SK-N-SH (cell line): ENCODE measurements at regions not wholly inside any gene's neighbourhood (a gene's known extent, or its start where the extent isn't known, plus 50 kb on each side); places are given as distances from the start of the nearest gene placed in this dataset.

Source experiments
- CTCF ChIA-PET: fragments of 300-600, 350-600 bp; formaldehyde crosslinking; extraction: SDS; loops from one replicate; lab custom pipeline; 2021; lab: Yijun Ruan, JAX
- POLR2A ChIA-PET: fragments of 350-600 bp; sonication (Branson Sonifier 250); formaldehyde crosslinking; extraction: SDS; loops from one replicate; lab custom pipeline; 2020; ENCODE audit warnings: antibody characterized with exemption, inconsistent platforms; lab: Yijun Ruan, JAX
- DNase-seq: peaks from one replicate; pipeline ENCODE4 v3.0.0; 2012
- H2AFZ ChIP-seq: fragments of 200-600 bp; sonication (generic); 2 replicates; pipeline ENCODE4 v1.8.1; 2016; ENCODE audit warnings: antibody characterized with exemption, mild to moderate bottlenecking, low read depth
- H3F3A ChIP-seq: fragments of 200-600 bp; sonication (generic); replicated peaks from 2 replicates; pipeline ENCODE3; 2016; ENCODE audit warnings: antibody characterized with exemption, mild to moderate bottlenecking; ENCODE audit not compliant: insufficient read depth
- H3K27ac ChIP-seq, 2 experiments: fragments of 200-500 bp in 1 of 2; fragments of 200-600 bp in 1 of 2; sonication (Bioruptor generic) in 1 of 2; sonication (generic), shearing (Covaris generic) in 1 of 2; 2 replicates each; pipeline versions ENCODE4 v1.5.1 to v1.6.1; 2014 to 2016; ENCODE audit warnings: low read depth in 2 of 2, inconsistent platforms in 1 of 2, low read length in 1 of 2, mild to moderate bottlenecking in 1 of 2, mixed read lengths in 1 of 2
- H3K27me3 ChIP-seq: fragments of 200-600 bp; sonication (generic), shearing (Covaris generic); 2 replicates; pipeline ENCODE4 v1.6.1; 2016; ENCODE audit warnings: mixed run types; ENCODE audit not compliant: insufficient read depth
- H3K36me3 ChIP-seq, 2 experiments: fragments of 200-500 bp in 1 of 2; fragments of 200-600 bp in 1 of 2; sonication (Bioruptor generic) in 1 of 2; sonication (generic) in 1 of 2; replicated peaks in 1 of 2; 2 replicates each; pipeline versions ENCODE3 to v1.5.1; 2014 to 2016; ENCODE audit warnings: low read length in 1 of 2, mild to moderate bottlenecking in 1 of 2; ENCODE audit not compliant: insufficient read depth in 2 of 2, control insufficient read depth in 1 of 2
- H3K4me1 ChIP-seq, 2 experiments: fragments of 200-500 bp in 1 of 2; fragments of 200-600 bp in 1 of 2; sonication (Bioruptor generic) in 1 of 2; sonication (generic), shearing (Covaris generic) in 1 of 2; 2 replicates each; pipeline versions ENCODE4 v1.5.1 to v1.6.1; 2014 to 2016; ENCODE audit warnings: low read depth in 1 of 2, low read length in 1 of 2, mixed run types in 1 of 2; ENCODE audit not compliant: insufficient read depth in 2 of 2, control insufficient read depth in 1 of 2
- H3K4me2 ChIP-seq: fragments of 200-600 bp; sonication (generic), shearing (Covaris generic); 2 replicates; pipeline ENCODE4 v1.6.1; 2017; ENCODE audit warnings: mixed run types
- H3K4me3 ChIP-seq, 2 experiments: fragments of 200-500 bp in 1 of 2; fragments of 200-600 bp in 1 of 2; sonication (Bioruptor generic) in 1 of 2; sonication (generic), shearing (Covaris generic) in 1 of 2; 2 replicates each; pipeline versions ENCODE4 v1.5.1 to v1.8.1; 2014 to 2016; ENCODE audit warnings: low read depth in 2 of 2, inconsistent platforms in 1 of 2, low read length in 1 of 2, mild to moderate bottlenecking in 1 of 2, mixed read lengths in 1 of 2, moderate library complexity in 1 of 2
- H3K79me2 ChIP-seq: fragments of 200-600 bp; sonication (generic); 2 replicates; pipeline ENCODE4 v1.8.1; 2017; ENCODE audit warnings: mild to moderate bottlenecking; ENCODE audit not compliant: insufficient read depth
- H3K9ac ChIP-seq: fragments of 200-600 bp; sonication (generic); 2 replicates; pipeline ENCODE4 v1.6.1; 2017; ENCODE audit warnings: mixed run types
- H3K9me2 ChIP-seq: fragments of 200-600 bp; sonication (generic); 2 replicates; pipeline ENCODE4 v1.6.1; 2017; ENCODE audit warnings: mixed run types
- H3K9me3 ChIP-seq: fragments of 200-600 bp; sonication (generic); 2 replicates; pipeline ENCODE4 v1.6.1; 2017; ENCODE audit warnings: mixed run types, mild to moderate bottlenecking, moderate library complexity
- H4K20me1 ChIP-seq: fragments of 200-600 bp; sonication (generic); 2 replicates; pipeline ENCODE4 v1.6.1; 2017; ENCODE audit warnings: mild to moderate bottlenecking, mixed run types; ENCODE audit not compliant: insufficient read depth
- CHD2 ChIP-seq: fragments of 150-350 bp; IDR thresholded peaks from 2 replicates; pipeline ENCODE4 v1.6.1; 2018; ENCODE audit warnings: low read length; ENCODE audit not compliant: partially characterized antibody
- CTCF ChIP-seq: fragments of 200-600 bp; sonication (generic); IDR thresholded peaks from 2 replicates; pipeline ENCODE4 v1.6.1; 2017; ENCODE audit warnings: antibody characterized with exemption, mild to moderate bottlenecking, moderate library complexity
- EP300 ChIP-seq, 2 experiments: IDR thresholded peaks; 2 replicates each; pipeline versions ENCODE4 v1.4.0 to v1.6.1; 2012; ENCODE audit warnings: borderline replicate concordance in 1 of 2, low read depth in 1 of 2, low read length in 1 of 2
- EZH2phosphoT487 ChIP-seq: fragments of 200-600 bp; sonication (generic); IDR thresholded peaks from 2 replicates; pipeline ENCODE4 v1.6.1; 2017; ENCODE audit warnings: low read depth, mixed run types, mild to moderate bottlenecking, antibody characterized with exemption, moderate library complexity, borderline replicate concordance
- FOXM1 ChIP-seq: IDR thresholded peaks from 2 replicates; pipeline ENCODE4 v1.4.0; 2012; ENCODE audit warnings: low read depth, mild to moderate bottlenecking
- GABPA ChIP-seq: IDR thresholded peaks from 2 replicates; pipeline ENCODE4 v1.4.0; 2012; ENCODE audit warnings: low read depth, mild to moderate bottlenecking
- GATA2 ChIP-seq: sonication (generic); formaldehyde crosslinking; IDR thresholded peaks from 2 replicates; pipeline ENCODE4 v1.5.0; 2020; ENCODE audit warnings: mild to moderate bottlenecking, missing genetic modification reagents
- MEF2A ChIP-seq: IDR thresholded peaks from 2 replicates; pipeline ENCODE4 v1.4.0; 2012; ENCODE audit warnings: low read depth, borderline replicate concordance
- MXI1 ChIP-seq: IDR thresholded peaks from 2 replicates; pipeline ENCODE4 v1.6.1; 2012; ENCODE audit warnings: mild to moderate bottlenecking, low read depth, low read length, improper control_type of control experiment
- NFIC ChIP-seq: IDR thresholded peaks from 2 replicates; pipeline ENCODE4 v1.4.0; 2012; ENCODE audit warnings: borderline replicate concordance
- NRF1 ChIP-seq: IDR thresholded peaks from 2 replicates; pipeline ENCODE4 v1.6.1; 2012; ENCODE audit warnings: low read depth, mild to moderate bottlenecking, low read length
- POLR2AphosphoS5 ChIP-seq: IDR thresholded peaks from 2 replicates; pipeline ENCODE4 v1.6.1; 2012; ENCODE audit warnings: low read depth, low read length
- RXRA ChIP-seq: IDR thresholded peaks from 2 replicates; pipeline ENCODE4 v1.4.0; 2012; ENCODE audit warnings: low read depth, mild to moderate bottlenecking, borderline replicate concordance
- SIN3A ChIP-seq: IDR thresholded peaks from 2 replicates; pipeline ENCODE4 v1.6.1; 2012; ENCODE audit warnings: low read depth, mild to moderate bottlenecking, low read length, moderate library complexity, borderline replicate concordance
- SMC3 ChIP-seq: IDR thresholded peaks from 2 replicates; pipeline ENCODE4 v1.6.1; 2012; ENCODE audit warnings: low read depth, low read length, improper control_type of control experiment
- TAF1 ChIP-seq: IDR thresholded peaks from 2 replicates; pipeline ENCODE4 v1.6.1; 2012; ENCODE audit warnings: low read depth, mild to moderate bottlenecking, low read length, moderate library complexity, borderline replicate concordance
- TCF12 ChIP-seq: IDR thresholded peaks from 2 replicates; pipeline ENCODE4 v1.4.0; 2012
- TEAD4 ChIP-seq: IDR thresholded peaks from 2 replicates; pipeline ENCODE4 v1.4.0; 2012; ENCODE audit warnings: mild to moderate bottlenecking, borderline replicate concordance; ENCODE audit not compliant: insufficient read depth
- WGBS: methylation state at CpG from one replicate; pipeline ENCODE4 v1.1.6; 2017; ENCODE audit warnings: low lambda C conversion rate; 5-methylcytosine and 5-hydroxymethylcytosine counted together
- TF ChIP-seq, protein P1 (sequence below): IDR thresholded peaks from 2 replicates; pipeline ENCODE4 v1.4.0; 2012; ENCODE audit warnings: low read depth, borderline replicate concordance
- TF ChIP-seq, protein P2 (sequence below): IDR thresholded peaks from 2 replicates; pipeline ENCODE4 v1.6.1; 2012; ENCODE audit warnings: mild to moderate bottlenecking, low read depth, low read length, moderate library complexity
- TF ChIP-seq, protein P3 (sequence below): IDR thresholded peaks from 2 replicates; pipeline ENCODE4; 2012

- no peaks in the 10 kb centered on the region for H3K79me2 ChIP-seq
- H3K9ac ChIP-seq: no peak overlapping the region
- ChIA-PET POLR2A (no interaction called here), CTCF (no interaction called here)
- H3K4me1 ChIP-seq: peaks cover 0 to 11% of the 10 kb centered on the region in 2 experiments; a peak in 1 of 4 replicates
- H3K4me3 ChIP-seq: no peak overlapping the region
- DNase-seq: no peak
- no peak for TF ChIP-seq GABPA
- TF ChIP-seq TCF12: no peak
- TF ChIP-seq MEF2A: no peak
- no peak for TF ChIP-seq EP300 (IDR thresholded peaks at IDR 0.05; ENCODE audit: borderline replicate concordance in 1 of 2, low read depth in 1 of 2, low read length in 1 of 2)
- TF ChIP-seq TEAD4: no peak
- TF ChIP-seq MXI1: no peak
- TF ChIP-seq, protein P1, sequence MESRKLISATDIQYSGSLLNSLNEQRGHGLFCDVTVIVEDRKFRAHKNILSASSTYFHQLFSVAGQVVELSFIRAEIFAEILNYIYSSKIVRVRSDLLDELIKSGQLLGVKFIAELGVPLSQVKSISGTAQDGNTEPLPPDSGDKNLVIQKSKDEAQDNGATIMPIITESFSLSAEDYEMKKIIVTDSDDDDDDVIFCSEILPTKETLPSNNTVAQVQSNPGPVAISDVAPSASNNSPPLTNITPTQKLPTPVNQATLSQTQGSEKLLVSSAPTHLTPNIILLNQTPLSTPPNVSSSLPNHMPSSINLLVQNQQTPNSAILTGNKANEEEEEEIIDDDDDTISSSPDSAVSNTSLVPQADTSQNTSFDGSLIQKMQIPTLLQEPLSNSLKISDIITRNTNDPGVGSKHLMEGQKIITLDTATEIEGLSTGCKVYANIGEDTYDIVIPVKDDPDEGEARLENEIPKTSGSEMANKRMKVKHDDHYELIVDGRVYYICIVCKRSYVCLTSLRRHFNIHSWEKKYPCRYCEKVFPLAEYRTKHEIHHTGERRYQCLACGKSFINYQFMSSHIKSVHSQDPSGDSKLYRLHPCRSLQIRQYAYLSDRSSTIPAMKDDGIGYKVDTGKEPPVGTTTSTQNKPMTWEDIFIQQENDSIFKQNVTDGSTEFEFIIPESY: no peak
- TF ChIP-seq SMC3: no peak
- TF ChIP-seq RXRA: no peak
- no peak for TF ChIP-seq EZH2phosphoT487
- TF ChIP-seq SIN3A: no peak
- no peak for TF ChIP-seq FOXM1
- no peak for TF ChIP-seq POLR2AphosphoS5
- no peak for TF ChIP-seq CHD2
- no peak for TF ChIP-seq NRF1
- no peaks in the 10 kb centered on the region for H3K9me3 ChIP-seq
- 63% methylated on average over 1 of the region's 1 CpG for WGBS
- no peak overlapping the region for H3K27ac ChIP-seq
- no peaks in the 10 kb centered on the region for H3K9me2 ChIP-seq
- H4K20me1 ChIP-seq: no peaks in the 10 kb centered on the region
- no peaks in the 10 kb centered on the region for H3K27me3 ChIP-seq
- H2AFZ ChIP-seq: no peak overlapping the region
- H3K36me3 ChIP-seq: no peaks in the 10 kb centered on the region
- H3K4me2 ChIP-seq: no peak overlapping the region
- no peaks in the 10 kb centered on the region for H3F3A ChIP-seq
Observed at GRCh38 chr12:24608108-24608507, 340.8 kb downstream of the BCAT1 start.

DNA sequence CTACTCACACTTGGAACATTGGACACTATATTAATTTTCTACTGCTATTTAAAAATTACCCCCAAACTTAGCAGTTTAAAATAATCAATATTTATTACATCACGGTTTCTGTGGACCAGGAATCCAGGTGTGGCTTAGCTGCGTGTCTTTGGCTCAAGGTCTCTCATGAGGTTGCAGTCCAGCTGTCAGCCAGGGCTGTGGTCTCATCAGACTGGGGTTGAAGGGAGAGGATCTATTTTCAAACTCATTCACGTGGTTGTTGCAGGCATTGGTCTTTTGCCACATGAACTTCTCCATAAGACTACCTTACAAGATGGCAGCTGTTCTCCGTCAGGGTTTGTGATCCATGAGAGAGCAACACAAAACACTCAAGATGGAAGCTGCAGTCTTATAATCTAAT, 343.0 kb downstream of the BCAT1 start:
- Histone ChIP-seq H3K4me1 (peaks cover 0 to 11% of the 10 kb centered on the region in 2 experiments; a peak in 1 of 4 replicates), H3K9me2 (no peaks in the 10 kb centered on the region), H3K36me3 (no peaks in the 10 kb centered on the region), H3K4me2 (no peak overlapping the region), H3F3A (no peaks in the 10 kb centered on the region), H2AFZ (no peak overlapping the region), H3K9me3 (no peaks in the 10 kb centered on the region), H3K27me3 (no peaks in the 10 kb centered on the region), H4K20me1 (no peaks in the 10 kb centered on the region; the same call in 1 of the 2 replicates), H3K9ac (no peak overlapping the region), H3K27ac (no peak overlapping the region), H3K79me2 (no peaks in the 10 kb centered on the region), H3K4me3 (no peak overlapping the region)
- DNase-seq: no peak
- 54% methylated on average over 4 of the region's 4 CpGs for whole genome bisulfite sequencing
- CTCF ChIA-PET: interaction anchor here (1.0 kb wide), 1 partner anchor 8 kb away, joined by 3 read pairs; no protein-coding TSS in a partner anchor
- TF ChIP-seq TCF12 (no peak), EZH2phosphoT487 (no peak), NFIC (no peak), CTCF (no peak), TAF1 (no peak), GATA2 (CRISPR knock-in tag) (no peak), SIN3A (no peak)
- TF ChIP-seq, protein P2, sequence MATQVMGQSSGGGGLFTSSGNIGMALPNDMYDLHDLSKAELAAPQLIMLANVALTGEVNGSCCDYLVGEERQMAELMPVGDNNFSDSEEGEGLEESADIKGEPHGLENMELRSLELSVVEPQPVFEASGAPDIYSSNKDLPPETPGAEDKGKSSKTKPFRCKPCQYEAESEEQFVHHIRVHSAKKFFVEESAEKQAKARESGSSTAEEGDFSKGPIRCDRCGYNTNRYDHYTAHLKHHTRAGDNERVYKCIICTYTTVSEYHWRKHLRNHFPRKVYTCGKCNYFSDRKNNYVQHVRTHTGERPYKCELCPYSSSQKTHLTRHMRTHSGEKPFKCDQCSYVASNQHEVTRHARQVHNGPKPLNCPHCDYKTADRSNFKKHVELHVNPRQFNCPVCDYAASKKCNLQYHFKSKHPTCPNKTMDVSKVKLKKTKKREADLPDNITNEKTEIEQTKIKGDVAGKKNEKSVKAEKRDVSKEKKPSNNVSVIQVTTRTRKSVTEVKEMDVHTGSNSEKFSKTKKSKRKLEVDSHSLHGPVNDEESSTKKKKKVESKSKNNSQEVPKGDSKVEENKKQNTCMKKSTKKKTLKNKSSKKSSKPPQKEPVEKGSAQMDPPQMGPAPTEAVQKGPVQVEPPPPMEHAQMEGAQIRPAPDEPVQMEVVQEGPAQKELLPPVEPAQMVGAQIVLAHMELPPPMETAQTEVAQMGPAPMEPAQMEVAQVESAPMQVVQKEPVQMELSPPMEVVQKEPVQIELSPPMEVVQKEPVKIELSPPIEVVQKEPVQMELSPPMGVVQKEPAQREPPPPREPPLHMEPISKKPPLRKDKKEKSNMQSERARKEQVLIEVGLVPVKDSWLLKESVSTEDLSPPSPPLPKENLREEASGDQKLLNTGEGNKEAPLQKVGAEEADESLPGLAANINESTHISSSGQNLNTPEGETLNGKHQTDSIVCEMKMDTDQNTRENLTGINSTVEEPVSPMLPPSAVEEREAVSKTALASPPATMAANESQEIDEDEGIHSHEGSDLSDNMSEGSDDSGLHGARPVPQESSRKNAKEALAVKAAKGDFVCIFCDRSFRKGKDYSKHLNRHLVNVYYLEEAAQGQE: no peak
- TF ChIP-seq, protein P3, sequence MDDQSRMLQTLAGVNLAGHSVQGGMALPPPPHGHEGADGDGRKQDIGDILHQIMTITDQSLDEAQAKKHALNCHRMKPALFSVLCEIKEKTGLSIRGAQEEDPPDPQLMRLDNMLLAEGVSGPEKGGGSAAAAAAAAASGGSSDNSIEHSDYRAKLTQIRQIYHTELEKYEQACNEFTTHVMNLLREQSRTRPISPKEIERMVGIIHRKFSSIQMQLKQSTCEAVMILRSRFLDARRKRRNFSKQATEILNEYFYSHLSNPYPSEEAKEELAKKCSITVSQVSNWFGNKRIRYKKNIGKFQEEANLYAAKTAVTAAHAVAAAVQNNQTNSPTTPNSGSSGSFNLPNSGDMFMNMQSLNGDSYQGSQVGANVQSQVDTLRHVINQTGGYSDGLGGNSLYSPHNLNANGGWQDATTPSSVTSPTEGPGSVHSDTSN: no peak
- POLR2A ChIA-PET: no interaction called here
